Gastrocnemius medialis (tissue), 4 donors: ENCODE measurements at regions not wholly inside any gene's neighbourhood (a gene's known extent, or its start where the extent isn't known, plus 50 kb on each side); places are given as distances from the start of the nearest gene placed in this dataset.

Experiments
- ATAC-seq, 2 donors: fragments of 150-250 bp; one replicate each; pipeline ENCODE4 v1.9.1; 2016
- DNase-seq, 2 donors: peaks; one replicate each; pipeline ENCODE4 v3.0.0-alpha.2; 2019
- H3K27ac ChIP-seq, 4 donors: fragments of 200-600 bp; sonication (generic); 1 replicate in 1 of 4; 2 replicates in 3 of 4; pipeline ENCODE4 v1.5.1; 2016 to 2018; ENCODE audit warnings: mild to moderate bottlenecking in 2 of 4, moderate library complexity in 1 of 4
- H3K27me3 ChIP-seq, 3 donors: fragments of 200-600 bp; sonication (generic) in 2 of 3; 1 replicate in 1 of 3; 2 replicates in 2 of 3; pipeline versions ENCODE4 v1.5.1 to v1.6.0; 2016 to 2019; ENCODE audit warnings: mild to moderate bottlenecking in 1 of 3, moderate library complexity in 1 of 3
- H3K36me3 ChIP-seq, 2 donors: fragments of 200-600 bp; sonication (generic) in 1 of 2; one replicate each; pipeline ENCODE4 v1.5.1; 2017 to 2018
- H3K4me1 ChIP-seq, 2 donors: fragments of 200-600 bp; sonication (generic) in 1 of 2; one replicate each; pipeline ENCODE4 v1.5.1; 2016 to 2017; ENCODE audit warnings: mild to moderate bottlenecking in 2 of 2
- H3K4me3 ChIP-seq, 4 donors: fragments of 200-600 bp; sonication (generic) in 3 of 4; 1 replicate in 1 of 4; 2 replicates in 3 of 4; pipeline ENCODE4 v1.5.1; 2016 to 2019; ENCODE audit warnings: mild to moderate bottlenecking in 2 of 4
- H3K9me3 ChIP-seq, 3 donors: fragments of 200-600 bp; sonication (generic) in 2 of 3; 1 replicate in 1 of 3; 2 replicates in 2 of 3; pipeline ENCODE4 v1.5.1; 2016 to 2019
- POLR2A ChIP-seq, 2 donors: fragments of 450-650 bp; IDR thresholded peaks; one replicate each; pipeline ENCODE4 v1.6.1; 2017; ENCODE audit warnings: antibody characterized with exemption in 2 of 2, mild to moderate bottlenecking in 2 of 2, moderate library complexity in 2 of 2
- in situ Hi-C, 4 donors: fragments of 200-750 bp; cut with MboI; loops; one replicate each; pipeline versions ENCODE4 v1.15.0 to v1.8.0; 2017; ENCODE audit warnings: low sequenced_read_pairs in 4 of 4
- intact Hi-C: fragments of 100-400 bp; cut with DNase I; formaldehyde crosslinking; loops from one replicate; pipeline ENCODE4 v1.15.1; 2023; ENCODE audit warnings: low total_unique reads
- TF ChIP-seq, protein P1 (sequence below), 5 experiments: fragments of 450-650 bp in 3 of 5; fragments of 200-600 bp in 2 of 5; sonication (generic) in 2 of 5; IDR thresholded peaks in 4 of 5; conservative IDR thresholded peaks in 1 of 5; 1 replicate in 4 of 5; 2 replicates in 1 of 5; pipeline ENCODE4 v1.5.1; 2016 to 2019; ENCODE audit warnings: antibody characterized with exemption in 5 of 5, mild to moderate bottlenecking in 3 of 5, moderate library complexity in 3 of 5

DNA sequence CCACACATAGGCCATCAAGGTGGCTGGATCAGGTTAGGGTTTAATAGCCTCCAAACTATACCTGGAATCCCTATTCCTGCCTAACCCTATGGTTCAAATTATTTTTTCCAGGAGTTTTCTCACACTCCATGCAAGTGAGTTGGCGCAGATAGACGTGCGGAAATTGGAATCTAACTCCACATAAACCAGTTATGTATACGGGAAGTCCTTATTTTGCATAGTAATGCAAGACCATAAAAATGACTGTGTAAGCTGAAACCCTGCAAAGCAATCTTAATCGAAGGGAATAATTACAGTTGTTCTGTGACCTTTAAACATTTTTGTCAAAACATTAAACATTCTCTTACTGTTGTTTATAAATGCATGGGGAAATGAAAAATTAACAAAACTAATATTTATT is 200.1 kb upstream of the SIX2 start:
- TF ChIP-seq, protein P1, sequence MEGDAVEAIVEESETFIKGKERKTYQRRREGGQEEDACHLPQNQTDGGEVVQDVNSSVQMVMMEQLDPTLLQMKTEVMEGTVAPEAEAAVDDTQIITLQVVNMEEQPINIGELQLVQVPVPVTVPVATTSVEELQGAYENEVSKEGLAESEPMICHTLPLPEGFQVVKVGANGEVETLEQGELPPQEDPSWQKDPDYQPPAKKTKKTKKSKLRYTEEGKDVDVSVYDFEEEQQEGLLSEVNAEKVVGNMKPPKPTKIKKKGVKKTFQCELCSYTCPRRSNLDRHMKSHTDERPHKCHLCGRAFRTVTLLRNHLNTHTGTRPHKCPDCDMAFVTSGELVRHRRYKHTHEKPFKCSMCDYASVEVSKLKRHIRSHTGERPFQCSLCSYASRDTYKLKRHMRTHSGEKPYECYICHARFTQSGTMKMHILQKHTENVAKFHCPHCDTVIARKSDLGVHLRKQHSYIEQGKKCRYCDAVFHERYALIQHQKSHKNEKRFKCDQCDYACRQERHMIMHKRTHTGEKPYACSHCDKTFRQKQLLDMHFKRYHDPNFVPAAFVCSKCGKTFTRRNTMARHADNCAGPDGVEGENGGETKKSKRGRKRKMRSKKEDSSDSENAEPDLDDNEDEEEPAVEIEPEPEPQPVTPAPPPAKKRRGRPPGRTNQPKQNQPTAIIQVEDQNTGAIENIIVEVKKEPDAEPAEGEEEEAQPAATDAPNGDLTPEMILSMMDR (IDR thresholded peaks at IDR 0.05 in 4 of 5, conservative IDR thresholded peaks at IDR 0.05 in 1 of 5): no peak
- Histone ChIP-seq H3K9me3 (no peaks in the 10 kb centered on the region), H3K4me1 (no peaks in the 10 kb centered on the region), H3K27me3 (no peaks in the 10 kb centered on the region), H3K4me3 (no peak overlapping the region), H3K27ac (no peak overlapping the region), H3K36me3 (no peaks in the 10 kb centered on the region)
- intact Hi-C loops (no loop called here), in situ Hi-C loops (no loop called here)
- DNase-seq: no peak
- no peak for ATAC-seq

DNA sequence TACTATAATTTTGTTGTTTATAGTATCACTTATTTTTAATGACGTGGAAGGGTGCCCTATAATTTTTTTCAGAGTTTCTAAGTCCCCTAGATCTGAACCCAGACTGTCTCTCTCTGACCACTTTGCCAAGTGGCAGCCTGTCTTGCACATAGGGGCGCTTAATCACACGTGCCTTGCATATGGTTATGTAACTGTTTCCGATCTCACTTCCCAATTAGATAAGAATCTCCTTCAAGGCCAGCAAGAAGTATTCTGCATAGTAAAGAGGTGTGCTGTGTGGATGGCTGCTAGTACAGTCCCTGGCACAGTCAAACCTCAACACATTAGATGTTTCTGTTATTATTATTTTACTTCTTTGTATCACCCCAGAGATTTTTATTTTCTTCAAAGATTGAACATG is 197.8 kb upstream of the SIX2 start:
- H3K9me3 ChIP-seq: no peaks in the 10 kb centered on the region
- intact Hi-C loops: no loop called here
- no peak overlapping the region for H3K4me3 ChIP-seq
- no peak for ATAC-seq
- H3K27ac ChIP-seq: no peak overlapping the region
- no peak for DNase-seq
- no peak for TF ChIP-seq POLR2A (IDR thresholded peaks at IDR 0.05)
- TF ChIP-seq, protein P1 (IDR thresholded peaks at IDR 0.05 in 4 of 5, conservative IDR thresholded peaks at IDR 0.05 in 1 of 5): no peak
- in situ Hi-C loops: no loop called here
- H3K4me1 ChIP-seq: no peaks in the 10 kb centered on the region
- H3K36me3 ChIP-seq: no peaks in the 10 kb centered on the region
- H3K27me3 ChIP-seq: no peaks in the 10 kb centered on the region

DNA sequence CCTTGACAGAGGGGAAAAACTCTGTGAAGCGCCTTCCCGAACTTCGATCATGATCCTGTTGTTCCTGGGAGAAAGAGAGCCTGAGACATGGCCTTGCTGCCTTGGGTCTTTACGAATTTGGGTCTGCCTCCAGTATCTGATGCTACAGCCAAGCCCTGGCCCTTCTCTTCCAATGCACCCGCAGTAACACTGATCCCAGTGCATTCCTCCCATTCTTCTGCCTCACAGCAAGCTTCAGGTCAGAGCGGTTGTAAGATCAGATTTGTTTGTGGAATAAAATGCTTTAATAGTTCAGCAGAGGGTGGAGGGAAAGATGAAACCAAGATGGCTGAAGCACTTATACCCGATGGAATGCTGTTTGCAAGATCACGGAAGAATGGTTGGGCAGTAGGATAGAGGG is 196.7 kb upstream of the SIX2 start:
- Histone ChIP-seq H3K4me3 (no peak overlapping the region), H3K27me3 (no peaks in the 10 kb centered on the region), H3K27ac (no peak overlapping the region), H3K36me3 (no peaks in the 10 kb centered on the region), H3K4me1 (no peaks in the 10 kb centered on the region), H3K9me3 (no peaks in the 10 kb centered on the region)
- intact Hi-C loops: no loop called here
- no peak for TF ChIP-seq POLR2A (IDR thresholded peaks at IDR 0.05)
- TF ChIP-seq, protein P1 (IDR thresholded peaks at IDR 0.05 in 4 of 5, conservative IDR thresholded peaks at IDR 0.05 in 1 of 5): no peak
- DNase-seq (no peak), ATAC-seq (no peak)
- in situ Hi-C loops: no loop called here

DNA sequence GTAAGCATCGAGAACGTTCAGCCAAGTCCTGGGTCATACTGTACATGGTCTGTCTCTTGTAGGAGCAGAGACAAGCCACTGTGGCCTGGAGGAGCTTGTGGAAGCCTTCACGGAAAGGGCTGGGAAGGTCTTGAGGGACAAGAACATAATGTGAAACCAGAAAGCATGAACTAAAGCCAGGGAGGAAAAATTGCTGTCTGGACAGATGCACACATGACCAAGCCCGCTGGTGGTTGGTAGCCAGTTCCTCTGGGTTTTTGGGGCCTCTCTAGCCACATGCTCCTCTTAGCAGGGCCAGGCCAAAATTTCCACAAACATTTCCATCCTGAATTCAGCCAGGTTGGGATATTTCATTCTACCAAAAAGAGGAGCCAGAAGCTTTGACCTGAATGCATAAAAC is 196.2 kb upstream of the SIX2 start:
- intact Hi-C loops: no loop called here
- no peak overlapping the region for H3K4me3 ChIP-seq
- no peaks in the 10 kb centered on the region for H3K27me3 ChIP-seq
- H3K36me3 ChIP-seq: no peaks in the 10 kb centered on the region
- in situ Hi-C loops: no loop called here
- ATAC-seq (no peak), DNase-seq (no peak)
- no peaks in the 10 kb centered on the region for H3K9me3 ChIP-seq
- TF ChIP-seq, protein P1 (IDR thresholded peaks at IDR 0.05 in 4 of 5, conservative IDR thresholded peaks at IDR 0.05 in 1 of 5): no peak
- no peak for TF ChIP-seq POLR2A (IDR thresholded peaks at IDR 0.05)
- no peaks in the 10 kb centered on the region for H3K4me1 ChIP-seq
- H3K27ac ChIP-seq: no peak overlapping the region

DNA sequence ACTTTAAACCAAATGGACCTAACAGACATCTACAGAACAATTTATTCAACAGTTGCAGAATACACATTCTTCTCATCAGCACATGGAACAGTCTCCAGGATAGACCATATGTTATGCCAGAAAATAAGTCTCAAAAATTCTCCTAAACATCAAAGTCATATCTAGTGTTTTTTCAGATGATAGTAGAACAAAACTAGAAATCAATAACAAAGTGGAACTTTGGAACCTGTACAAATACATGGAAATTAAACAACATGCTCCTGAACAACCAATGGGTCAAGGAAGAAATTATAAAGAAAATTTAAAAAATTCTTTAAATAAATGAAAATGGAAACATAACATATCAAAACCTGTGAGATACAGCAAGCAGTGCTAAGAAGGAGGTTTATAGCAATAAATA is 194.1 kb upstream of the SIX2 start:
- DNase-seq: no peak

More for the DNA sequence above, 194.1 kb upstream of the SIX2 start:
- no peaks in the 10 kb centered on the region for H3K9me3 ChIP-seq
- intact Hi-C loops: no loop called here
- no peak overlapping the region for H3K27ac ChIP-seq
- TF ChIP-seq, protein P1 (IDR thresholded peaks at IDR 0.05 in 4 of 5, conservative IDR thresholded peaks at IDR 0.05 in 1 of 5): no peak
- no peak for TF ChIP-seq POLR2A (IDR thresholded peaks at IDR 0.05)
- H3K27me3 ChIP-seq: no peaks in the 10 kb centered on the region
- H3K4me3 ChIP-seq: no peak overlapping the region
- in situ Hi-C loops: no loop called here
- no peak for ATAC-seq
- H3K36me3 ChIP-seq: no peaks in the 10 kb centered on the region
- H3K4me1 ChIP-seq: no peaks in the 10 kb centered on the region
